Eye (tissue), 1 donor: ENCODE measurements at regions not wholly inside any gene's neighbourhood (a gene's known extent, or its start where the extent isn't known, plus 50 kb on each side); places are given as distances from the start of the nearest gene placed in this dataset.

Source experiments
- DNase-seq: peaks from one replicate; pipeline ENCODE4 v3.0.0-alpha.2; 2015

DNA sequence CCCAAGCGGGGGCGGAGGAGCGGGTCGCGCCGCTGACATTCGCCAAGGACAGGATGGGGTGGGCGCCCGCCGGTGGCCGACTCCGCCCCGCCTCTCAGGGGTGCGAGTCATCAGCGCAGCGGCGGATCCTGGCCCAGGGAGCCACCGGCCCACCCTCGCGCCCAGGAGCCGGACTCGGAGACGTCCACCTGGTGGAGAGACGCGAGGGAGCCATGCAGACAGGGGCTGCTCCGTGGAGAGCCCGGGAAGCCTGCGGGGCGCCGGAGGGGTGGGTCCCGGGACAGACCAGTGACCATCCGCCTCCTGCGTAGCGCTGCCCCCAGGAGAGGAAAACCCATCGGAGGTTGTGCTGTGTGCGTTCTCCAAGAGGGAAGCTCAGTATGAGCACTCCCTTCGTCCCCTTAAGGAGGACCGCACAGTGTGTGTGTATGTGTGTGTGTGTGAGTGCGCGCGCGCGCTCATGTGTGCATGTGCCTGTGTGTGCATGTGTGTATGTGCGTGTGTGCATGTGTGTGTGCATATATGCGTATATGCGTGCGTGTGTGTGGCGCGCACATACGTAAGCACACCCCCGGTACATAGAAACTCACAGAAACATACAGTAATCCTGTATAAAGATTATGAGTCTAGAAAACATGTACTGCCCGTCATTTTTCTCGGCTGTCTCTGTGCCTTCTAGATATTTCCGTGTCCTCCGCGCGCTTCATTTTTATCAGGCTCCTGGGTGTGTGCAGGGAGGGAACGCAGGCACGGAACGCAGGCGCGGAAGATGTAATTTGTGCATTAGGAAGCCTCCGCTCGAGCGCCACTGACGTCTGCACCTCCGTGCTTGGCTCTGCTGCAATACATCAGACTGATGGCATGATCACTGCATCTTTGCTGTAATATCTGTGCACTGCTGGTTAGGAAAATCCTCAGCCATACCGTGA is 158.9 kb downstream of the TBXT start:
- peak; percentile 83 for DNase-seq

DNA sequence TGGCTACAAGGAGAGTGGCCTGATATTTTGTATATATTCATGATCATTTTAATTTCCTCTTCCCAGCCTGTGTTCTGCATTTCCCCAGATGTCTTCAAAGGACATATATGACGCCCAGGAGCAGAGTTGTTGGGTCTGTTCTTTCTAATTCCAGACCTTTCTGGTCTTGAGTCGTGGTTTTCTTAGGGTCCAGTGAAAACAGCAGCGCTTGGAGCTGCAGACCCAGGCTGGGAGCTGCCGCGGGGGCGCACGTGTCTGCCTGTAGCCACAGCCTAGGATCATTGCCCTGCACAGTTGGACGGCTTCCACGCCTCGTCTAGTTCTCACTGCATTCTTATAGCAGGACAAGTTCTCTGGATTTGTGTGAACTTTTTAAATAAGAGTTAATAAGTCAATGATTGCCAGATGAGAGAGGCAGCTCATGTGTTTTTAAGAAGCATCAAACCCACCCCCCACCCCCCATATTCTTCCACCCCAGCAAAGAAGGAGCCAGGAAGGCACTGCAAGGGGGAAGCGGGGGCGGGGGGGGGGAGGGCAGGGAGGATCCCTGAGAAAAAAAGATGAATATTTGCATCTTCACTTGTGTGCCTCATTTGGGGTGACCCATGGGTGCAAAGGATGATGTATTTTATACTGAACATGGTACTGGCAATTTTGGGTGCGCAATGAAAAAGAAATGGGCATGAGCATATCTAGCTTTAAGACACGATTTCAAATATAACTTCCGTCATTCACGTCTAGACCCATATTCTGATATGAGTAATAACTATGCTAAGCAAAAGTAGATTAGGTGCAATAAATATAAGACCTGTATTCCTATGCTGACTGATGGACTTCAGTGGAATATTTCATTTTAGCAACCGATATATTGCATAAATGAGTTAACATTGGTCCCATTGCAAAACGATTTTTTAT is 160.0 kb downstream of the TBXT start:
- peak; percentile 74 for DNase-seq

DNA sequence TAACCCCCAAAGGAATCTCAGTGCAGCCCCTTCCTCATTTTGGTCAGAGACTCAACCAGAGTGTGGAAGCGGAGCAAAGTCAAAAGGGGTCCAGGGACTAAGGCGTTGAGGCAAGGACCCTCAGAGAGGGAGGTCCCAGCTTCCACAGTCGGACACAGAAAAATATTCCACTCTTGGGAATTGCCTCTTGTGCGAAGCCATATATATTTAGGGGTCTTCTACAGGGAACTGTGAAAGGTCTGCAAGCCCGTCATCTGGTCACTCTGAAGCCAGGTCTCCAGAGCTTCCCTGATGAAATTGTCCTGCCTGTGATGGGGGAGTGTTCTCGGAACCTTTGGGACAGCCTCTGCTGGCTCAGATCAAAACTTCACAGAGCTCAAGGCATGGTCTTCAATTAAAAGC is 160.8 kb downstream of the TBXT start:
- DNase-seq: no peak

DNA sequence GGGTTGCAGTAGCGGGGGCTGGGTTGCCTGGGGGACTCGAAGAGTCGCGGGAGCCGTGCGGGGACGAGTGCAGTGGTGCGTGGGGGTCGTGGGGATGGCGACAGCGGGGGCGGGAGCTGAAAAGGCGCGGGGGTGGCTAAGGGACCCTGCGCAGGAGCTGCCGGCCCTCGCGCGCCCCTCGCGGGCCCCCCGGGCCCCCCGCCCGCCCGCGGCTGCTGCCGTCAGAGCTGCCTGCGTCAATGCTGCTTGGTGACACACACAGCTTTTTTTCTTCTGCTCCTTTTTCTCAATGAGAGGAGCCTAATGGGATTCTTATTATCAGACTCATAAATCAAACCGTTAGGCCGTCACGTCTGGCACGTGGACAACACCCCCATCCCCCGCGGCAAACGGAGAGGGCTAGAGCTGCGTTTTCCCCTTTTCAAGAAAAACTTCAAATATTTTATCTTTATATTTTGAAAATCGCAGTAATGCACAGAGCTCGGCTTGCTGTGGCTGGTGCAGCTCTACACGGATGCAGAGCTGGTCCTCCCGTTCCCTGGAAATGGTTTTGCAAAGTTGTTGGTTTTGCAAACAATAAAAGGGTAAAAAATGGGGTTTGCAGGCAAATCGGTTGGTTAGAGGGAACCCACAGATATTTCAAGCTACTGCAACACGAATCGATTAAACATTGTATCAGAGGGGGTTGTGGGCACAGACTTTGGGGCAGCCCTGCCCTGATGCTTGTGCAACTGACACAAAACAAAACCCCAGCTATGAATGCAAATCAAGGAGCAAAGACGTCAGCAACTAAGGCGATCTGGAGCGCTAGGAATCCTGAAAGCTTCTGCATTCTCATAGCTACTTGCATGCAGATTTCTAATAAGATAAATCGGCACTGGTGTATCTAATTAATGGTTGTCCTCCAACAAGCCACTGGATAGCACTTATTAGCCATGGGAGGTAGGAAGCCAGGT is 161.4 kb downstream of the TBXT start:
- peak; percentile 92 for DNase-seq

DNA sequence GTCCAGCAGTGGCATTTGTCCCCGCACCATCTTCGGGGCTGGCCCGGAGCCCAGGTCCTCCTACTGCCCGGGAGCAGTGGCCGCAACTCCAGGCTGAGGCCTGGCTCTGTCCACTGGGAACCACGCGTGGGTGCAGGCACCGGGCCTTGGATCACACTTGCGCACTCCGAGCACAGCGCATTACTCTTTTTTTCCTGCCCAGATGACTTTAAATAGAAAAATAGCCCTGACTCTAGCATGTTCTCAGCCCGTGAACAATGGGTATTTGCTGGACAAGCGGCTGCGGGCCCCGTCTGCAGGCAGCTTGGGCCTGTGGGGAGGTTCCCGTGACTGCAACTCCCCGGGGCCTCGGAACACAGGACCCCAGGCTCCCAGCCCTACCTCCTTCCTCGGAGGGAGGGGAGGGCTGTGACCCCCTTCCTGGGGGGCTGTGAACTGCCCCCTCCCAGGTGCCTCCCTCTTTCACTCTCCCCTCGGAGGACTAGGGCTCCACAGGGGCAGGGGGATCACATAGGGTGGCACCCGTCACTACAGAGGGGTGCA is 162.2 kb downstream of the TBXT start:
- peak; percentile 89 for DNase-seq

GRCh38 chr6:166004876-166005275 is 162.8 kb downstream of the TBXT start:
- no peak for DNase-seq

DNA sequence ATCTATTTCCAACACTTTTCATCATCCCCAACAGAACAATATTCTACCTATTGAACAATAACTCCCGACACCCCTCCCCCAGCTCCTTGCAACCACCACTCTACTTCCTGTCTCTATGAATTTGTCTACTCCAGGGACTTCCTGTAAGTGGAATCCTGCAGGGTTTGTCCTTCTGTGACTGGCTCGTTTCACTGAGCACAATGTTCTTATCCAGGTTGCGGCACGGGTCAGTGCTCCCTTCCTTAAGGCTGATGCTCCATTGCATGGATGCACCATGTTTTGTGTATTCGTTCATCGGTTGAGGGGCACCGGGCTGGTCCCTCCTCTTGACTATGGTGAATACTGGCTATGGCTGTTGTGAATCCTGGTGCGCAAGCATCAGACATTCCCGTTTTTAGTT is 163.2 kb downstream of the TBXT start:
- DNase-seq: peak; percentile 52

DNA sequence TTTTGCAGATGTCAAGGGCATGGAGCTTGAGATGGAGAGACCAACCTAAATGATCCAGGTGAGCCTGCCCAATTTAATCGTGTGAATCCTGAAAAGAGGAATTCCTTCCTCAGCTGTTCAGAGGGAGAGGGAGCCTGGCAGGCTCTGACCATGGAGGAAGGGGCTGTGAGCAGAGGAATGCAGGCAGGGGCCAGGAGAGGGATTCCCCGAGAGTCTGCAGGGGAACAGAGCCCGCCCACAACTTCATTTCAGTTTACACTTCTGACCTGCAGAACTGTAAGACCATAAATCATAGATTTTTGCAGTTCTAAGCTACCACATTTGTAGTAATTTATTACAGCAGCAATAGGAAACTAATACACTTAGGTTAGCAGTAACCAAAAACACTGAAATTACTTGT is 164.1 kb downstream of the TBXT start:
- no peak for DNase-seq

- DNase-seq: no peak
These were observed 166.3 kb downstream of the TBXT start for GRCh38 chr6:166001359-166001758.

DNA sequence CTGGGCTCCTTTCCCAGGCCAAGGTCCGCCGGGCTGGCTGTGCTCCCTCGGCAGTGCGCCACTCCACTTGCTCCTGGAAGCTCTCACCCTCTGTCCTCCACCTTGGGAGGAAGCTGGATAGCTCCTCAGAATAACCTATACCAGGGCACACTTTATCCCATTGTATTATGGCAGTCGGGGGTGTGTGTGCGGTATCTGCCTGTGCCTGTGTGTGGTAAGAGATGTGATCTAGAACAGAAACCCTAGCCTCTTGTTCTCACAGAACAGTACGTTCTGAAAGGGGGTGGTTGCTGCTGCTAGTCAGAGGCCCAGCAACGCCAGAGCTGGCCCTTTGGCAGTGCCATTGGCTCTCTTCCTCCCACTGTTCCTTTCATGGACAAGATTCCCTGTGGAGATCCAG is 168.4 kb downstream of the TBXT start:
- DNase-seq: no peak

DNA sequence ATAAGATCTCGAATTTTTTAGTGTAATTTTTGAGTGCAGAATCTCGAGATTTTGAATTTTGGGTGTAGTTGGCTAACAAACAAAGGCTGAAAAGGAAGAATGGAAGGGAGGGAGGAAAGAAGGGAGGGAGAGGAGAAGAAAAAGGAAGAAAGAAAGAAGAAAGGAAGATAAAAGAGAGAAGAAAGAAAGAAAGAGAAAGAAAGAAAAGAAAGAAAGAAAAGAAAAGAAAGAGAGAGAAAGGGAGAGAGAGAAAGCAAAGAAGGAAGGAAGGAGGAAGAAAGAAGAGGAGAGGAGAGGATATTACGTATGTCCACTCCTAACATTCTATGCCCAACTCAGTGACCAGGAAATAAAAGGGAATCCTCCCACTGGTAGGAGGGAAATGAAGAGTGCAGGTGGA is 169.6 kb downstream of the TBXT start:
- DNase-seq: no peak

- DNase-seq: no peak
These were observed 176.3 kb downstream of the TBXT start for GRCh38 chr6:165991341-165991740.

DNA sequence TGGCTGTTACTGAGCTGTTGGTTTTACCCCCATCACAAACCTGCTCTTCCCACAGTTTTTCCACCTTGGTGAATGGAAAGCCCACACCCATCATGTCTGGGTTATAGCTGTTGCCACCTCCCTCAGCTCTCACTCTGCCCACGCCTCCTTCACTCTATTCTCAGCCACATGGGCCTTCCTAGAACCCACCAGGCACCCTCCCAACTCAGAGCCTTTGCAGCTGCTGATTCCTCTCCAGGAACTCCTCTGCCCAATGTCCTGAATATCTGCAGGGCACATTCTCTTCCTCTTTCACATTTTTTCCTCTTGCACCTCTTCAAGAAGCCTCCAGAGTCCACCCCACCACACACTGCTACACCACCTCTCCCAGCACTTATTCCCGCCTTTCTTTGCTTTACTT is 177.4 kb downstream of the TBXT start:
- DNase-seq: no peak

DNA sequence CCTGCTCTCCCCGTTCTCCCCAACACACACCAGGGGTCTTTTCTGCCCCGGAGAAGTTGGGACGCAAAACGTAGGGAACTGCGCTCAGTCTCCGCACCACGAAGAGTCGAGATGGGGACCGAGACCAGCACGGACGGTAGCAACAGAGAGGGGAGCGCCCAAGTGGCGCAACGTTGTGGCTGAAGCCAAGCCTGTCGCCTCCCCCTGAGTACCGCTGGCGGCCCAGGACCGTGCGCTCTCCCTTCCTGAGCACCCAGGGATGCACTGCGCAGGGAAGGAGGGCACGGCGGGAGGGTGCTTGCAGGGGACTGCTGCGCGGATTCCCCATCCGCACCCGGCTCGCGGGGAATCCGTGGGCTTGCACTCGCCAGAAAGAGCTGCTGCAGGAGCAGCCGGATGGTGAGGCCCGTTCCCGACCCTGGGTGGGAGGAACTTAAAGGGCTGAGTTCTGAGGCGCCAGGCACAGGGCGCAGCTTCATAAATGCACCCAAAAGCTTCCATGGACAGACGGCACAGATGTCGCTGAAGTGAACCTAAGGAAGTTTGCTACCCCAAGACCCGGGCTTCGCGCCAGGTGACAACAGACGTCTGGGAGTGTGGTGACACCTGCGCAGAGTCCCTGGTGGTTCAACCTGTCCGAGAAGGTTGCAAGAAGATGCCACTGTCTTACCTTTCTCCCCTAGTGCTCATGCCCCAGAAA is 178.7 kb downstream of the TBXT start:
- peak; percentile 64 for DNase-seq

DNA sequence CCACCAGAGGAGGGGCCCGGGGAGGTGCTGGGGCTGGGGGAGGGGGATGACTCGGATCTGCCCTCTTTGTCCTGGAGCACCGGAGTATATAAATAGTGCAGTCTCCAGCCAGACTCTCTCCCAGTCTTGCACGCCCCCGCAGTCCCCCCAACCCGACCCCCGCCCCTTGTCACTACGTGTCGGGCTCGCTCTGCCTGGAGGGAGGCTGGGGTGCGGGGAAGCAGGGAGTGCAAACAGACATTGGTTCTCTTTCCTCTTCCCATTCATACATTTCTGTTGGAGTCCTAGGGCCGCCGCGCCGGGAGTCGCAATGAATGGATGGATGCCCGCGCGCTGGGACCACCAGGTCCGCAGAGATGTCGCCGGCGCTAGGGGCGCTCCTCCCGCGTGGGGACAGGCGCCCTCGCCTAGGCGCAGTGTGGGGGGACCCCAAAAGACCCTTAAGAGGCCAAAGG is 179.3 kb downstream of the TBXT start:
- DNase-seq: peak; percentile 80

DNA sequence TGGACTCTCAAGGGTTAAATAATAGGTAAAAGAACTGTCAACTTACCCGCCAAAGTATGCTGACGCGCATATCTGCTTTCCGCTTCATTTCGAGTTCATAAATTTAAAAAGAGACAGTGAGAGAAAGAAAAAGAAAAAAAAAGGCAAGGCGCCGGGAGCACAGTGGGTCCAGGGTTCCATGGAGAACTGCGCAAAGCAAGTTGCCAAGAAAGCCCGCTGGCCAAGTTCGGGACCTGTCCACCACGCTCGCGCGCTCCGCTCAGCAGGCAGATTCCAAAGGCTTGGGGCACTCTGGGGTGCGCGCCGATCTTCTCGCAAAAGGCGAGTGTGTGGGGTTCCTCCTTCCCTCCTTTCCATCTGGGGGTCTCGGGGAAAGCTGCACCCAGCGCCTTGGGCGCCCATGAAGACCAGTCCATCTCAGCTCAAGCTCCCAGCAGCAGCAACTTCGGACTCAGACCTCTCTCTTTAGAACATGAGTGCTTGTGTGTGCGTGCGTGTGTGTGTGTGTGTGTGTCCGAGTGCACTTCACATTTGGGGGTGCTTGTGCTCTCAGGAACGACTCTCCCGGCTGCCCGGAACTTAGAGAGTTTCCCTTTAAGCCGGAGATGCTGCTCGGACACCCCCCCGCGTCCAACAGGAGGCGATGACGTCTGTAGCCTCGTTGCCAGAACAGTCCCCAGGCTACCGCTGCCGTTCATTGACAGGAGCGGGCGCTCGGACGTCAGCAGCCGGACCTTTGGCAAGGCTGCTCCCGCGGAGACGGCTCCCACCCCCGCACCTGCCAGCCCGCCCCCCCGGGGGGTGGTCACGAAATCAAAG is 180.0 kb downstream of the TBXT start:
- DNase-seq: peak; percentile 91

DNA sequence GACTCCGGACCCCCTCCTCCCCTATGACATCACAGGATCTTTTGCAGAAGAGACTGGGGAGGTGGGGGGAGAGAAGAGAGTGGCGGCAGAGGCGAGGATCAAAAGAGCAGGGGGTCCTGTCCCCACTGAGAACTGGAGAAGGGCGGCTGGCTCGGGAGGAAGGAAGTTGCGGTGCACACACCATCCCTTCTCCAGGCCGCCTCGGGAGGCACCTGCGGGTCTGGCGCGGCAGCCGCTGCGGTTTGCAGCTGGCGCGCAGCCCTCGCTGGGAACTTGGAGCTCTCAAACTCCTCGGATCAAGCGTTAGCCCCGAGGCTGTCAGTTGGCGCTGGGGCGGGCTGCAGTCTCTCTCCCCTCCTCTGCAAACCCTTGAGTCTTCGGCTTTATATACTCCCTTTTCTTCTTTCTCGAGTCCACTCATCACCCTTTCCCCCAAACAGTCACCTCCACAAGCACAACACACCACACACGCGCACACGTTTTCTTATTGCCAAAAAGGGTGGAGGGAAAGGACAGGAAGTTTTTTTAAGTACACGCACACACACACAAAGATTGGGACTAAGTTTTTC is 180.7 kb downstream of the TBXT start:
- peak; percentile 79 for DNase-seq

- DNase-seq: peak; percentile 33
These were observed 181.2 kb downstream of the TBXT start for GRCh38 chr6:165986311-165986913.

DNA sequence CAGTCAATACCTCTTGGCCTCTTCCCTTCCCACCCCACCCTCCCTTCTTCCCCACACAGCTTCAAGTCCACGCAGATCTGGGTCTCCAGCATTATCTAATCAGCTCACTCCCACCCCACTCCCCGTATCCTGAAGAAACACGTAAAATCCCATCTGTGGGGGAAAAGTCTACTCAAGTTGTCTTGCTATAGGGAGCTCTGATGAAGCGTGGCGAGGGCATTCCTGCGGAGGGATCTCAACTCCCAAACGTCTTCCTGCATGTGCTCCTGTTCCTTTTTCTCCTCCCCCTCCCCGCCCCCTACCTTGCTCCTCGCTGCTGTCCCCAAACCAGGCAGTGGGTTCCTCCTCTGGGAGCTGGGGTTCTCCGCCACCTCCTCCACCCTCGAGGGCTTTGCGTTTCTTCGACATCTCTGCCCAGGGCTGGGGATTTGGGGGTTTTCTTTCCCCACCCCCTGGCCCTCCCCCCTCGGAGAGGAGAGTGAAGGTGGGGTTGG is 181.8 kb downstream of the TBXT start:
- peak; percentile 55 for DNase-seq
